HepG2 (cell line): ENCODE measurements at regions not wholly inside any gene's neighbourhood (a gene's known extent, or its start where the extent isn't known, plus 50 kb on each side); places are given as distances from the start of the nearest gene placed in this dataset.

Source experiments
- ARID5B ChIP-seq: IDR thresholded peaks from 2 replicates; pipeline ENCODE4 v1.4.0; 2020; ENCODE audit warnings: mild to moderate bottlenecking, missing genetic modification reagents
- MAF1 ChIP-seq: sonication (generic); formaldehyde crosslinking; IDR thresholded peaks from 2 replicates; pipeline ENCODE4 v1.5.0; 2020; ENCODE audit warnings: missing genetic modification reagents, borderline replicate concordance
- NRL ChIP-seq: sonication (generic); formaldehyde crosslinking; IDR thresholded peaks from 2 replicates; pipeline ENCODE4 v1.5.0; 2020; ENCODE audit warnings: missing genetic modification reagents, mild to moderate bottlenecking, moderate library complexity, borderline replicate concordance
- POLR2AphosphoS2 ChIP-seq: IDR thresholded peaks from 2 replicates; pipeline ENCODE4 v1.6.1; 2011; ENCODE audit warnings: low read depth, low read length, improper control_type of control experiment
- POLR2AphosphoS5 ChIP-seq: IDR thresholded peaks from 2 replicates; pipeline ENCODE4 v1.6.1; 2012; ENCODE audit warnings: low read depth, low read length
- SNAPC2 ChIP-seq: sonication (generic); formaldehyde crosslinking; IDR thresholded peaks from 2 replicates; pipeline ENCODE4 v1.8.1; 2022; ENCODE audit warnings: mild to moderate bottlenecking, missing genetic modification reagents
- ZNF17 ChIP-seq: sonication (generic); formaldehyde crosslinking; IDR thresholded peaks from 2 replicates; pipeline ENCODE4 v1.5.0; 2020; ENCODE audit warnings: mild to moderate bottlenecking, missing genetic modification reagents
- ZNF296 ChIP-seq: sonication (generic); formaldehyde crosslinking; conservative IDR thresholded peaks from 2 replicates; pipeline ENCODE4 v1.5.0; 2020; ENCODE audit warnings: mild to moderate bottlenecking, missing genetic modification reagents
- ZNF687 ChIP-seq: sonication (generic); formaldehyde crosslinking; IDR thresholded peaks from 2 replicates; pipeline ENCODE4 v1.5.1; 2020; ENCODE audit warnings: mild to moderate bottlenecking, missing genetic modification reagents, moderate library complexity
- ZNF703 ChIP-seq: sonication (generic); formaldehyde crosslinking; IDR thresholded peaks from 2 replicates; pipeline ENCODE4 v1.5.1; 2020; ENCODE audit warnings: missing genetic modification reagents, mild to moderate bottlenecking, moderate library complexity, borderline replicate concordance

- TF ChIP-seq ARID5B (CRISPR knock-in tag) = 0 out of 2 replicates have a peak, but pooled peaks have one; percentile 8
- no peak for TF ChIP-seq ZNF703 (CRISPR knock-in tag)
- no peak for TF ChIP-seq SNAPC2 (CRISPR knock-in tag)
- no peak for TF ChIP-seq POLR2AphosphoS5
- no peak for TF ChIP-seq ZNF296 (CRISPR knock-in tag)
- TF ChIP-seq MAF1 (CRISPR knock-in tag) = no peak
- TF ChIP-seq NRL (CRISPR knock-in tag) = no peak
- no peak for TF ChIP-seq ZNF17 (CRISPR knock-in tag)
- peak; percentile 32 for TF ChIP-seq ZNF687 (CRISPR knock-in tag)
- no peak for TF ChIP-seq POLR2AphosphoS2
- TF ChIP-seq, all 625 proteins: peak for 13
Measured at GRCh38 chr5:174793684-174794328, 69.4 kb downstream of the MSX2 start (continued).
